NCI-H1436 (cell line): ENCODE measurements at regions not wholly inside any gene's neighbourhood (a gene's known extent, or its start where the extent isn't known, plus 50 kb on each side); places are given as distances from the start of the nearest gene placed in this dataset.

Experiments
- DNase-seq: peaks from one replicate; lab custom pipeline; 2025; lab: John Stamatoyannopoulos, UW

GRCh38 chr2:236673823-236674185 is 104.2 kb downstream of the ACKR3 start:
- no peak for DNase-seq

GRCh38 chr2:236674238-236674637 is 104.6 kb downstream of the ACKR3 start:
- DNase-seq: no peak

- no peak for DNase-seq
Observed at GRCh38 chr2:236674646-236675045, 105.0 kb downstream of the ACKR3 start.

GRCh38 chr2:236675051-236675450 is 105.4 kb downstream of the ACKR3 start:
- DNase-seq: no peak

GRCh38 chr2:236675526-236675925 is 105.9 kb downstream of the ACKR3 start:
- DNase-seq: no peak

GRCh38 chr2:236676136-236676873 is 106.7 kb downstream of the ACKR3 start:
- DNase-seq: no peak

- DNase-seq: no peak
Observed at GRCh38 chr2:236677368-236677767, 107.7 kb downstream of the ACKR3 start.

GRCh38 chr2:236678307-236678975 is 108.8 kb downstream of the ACKR3 start:
- no peak for DNase-seq

- DNase-seq: no peak
Observed at GRCh38 chr2:236679884-236680860, 110.5 kb downstream of the ACKR3 start.

GRCh38 chr2:236682651-236683422 is 113.2 kb downstream of the ACKR3 start:
- no peak for DNase-seq

- DNase-seq: no peak
Observed at GRCh38 chr2:236684504-236685256, 115.1 kb downstream of the ACKR3 start.

GRCh38 chr2:236685361-236685760 is 115.7 kb downstream of the ACKR3 start:
- no peak for DNase-seq

GRCh38 chr2:236685979-236686520 is 116.4 kb downstream of the ACKR3 start:
- DNase-seq: no peak

GRCh38 chr2:236686561-236686960 is 116.9 kb downstream of the ACKR3 start:
- DNase-seq: no peak

GRCh38 chr2:236687296-236687965 is 117.8 kb downstream of the ACKR3 start:
- no peak for DNase-seq

GRCh38 chr2:236688157-236688556 is 118.5 kb downstream of the ACKR3 start:
- DNase-seq: no peak

GRCh38 chr2:236688563-236689392 is 119.2 kb downstream of the ACKR3 start:
- peak; percentile 30 for DNase-seq

GRCh38 chr2:236689393-236689700 is 119.7 kb downstream of the ACKR3 start:
- no peak for DNase-seq

- DNase-seq: no peak
Observed at GRCh38 chr2:236689981-236690380, 120.4 kb downstream of the ACKR3 start.
